Stimulated activated CD8-positive, alpha-beta memory T cell treated with anti-CD3 and anti-CD28 coated beads, Interleukin-15, amount 100 ng/mL, for 4 hours (primary cell): ENCODE measurements at regions not wholly inside any gene's neighbourhood (a gene's known extent, or its start where the extent isn't known, plus 50 kb on each side); places are given as distances from the start of the nearest gene placed in this dataset.

ENCODE experiments used
- DNase-seq, 2 donors: peaks; one replicate each; pipeline ENCODE4 v3.0.0-alpha.2; 2020; ENCODE audit warnings: low read depth in 2 of 2

GRCh38 chr18:38350141-38350540 is 784.5 kb upstream of the CELF4 start:
- DNase-seq = no peak

GRCh38 chr18:38330573-38330972 is 765.0 kb upstream of the CELF4 start:
- DNase-seq = no peak

GRCh38 chr18:38329145-38329544 is 763.5 kb upstream of the CELF4 start:
- no peak for DNase-seq

GRCh38 chr18:38322206-38322605 is 756.6 kb upstream of the CELF4 start:
- no peak for DNase-seq

- no peak for DNase-seq
These were observed 755.7 kb upstream of the CELF4 start for GRCh38 chr18:38321262-38321661.

- DNase-seq = no peak
These were observed 752.8 kb upstream of the CELF4 start for GRCh38 chr18:38318416-38318815.

DNA sequence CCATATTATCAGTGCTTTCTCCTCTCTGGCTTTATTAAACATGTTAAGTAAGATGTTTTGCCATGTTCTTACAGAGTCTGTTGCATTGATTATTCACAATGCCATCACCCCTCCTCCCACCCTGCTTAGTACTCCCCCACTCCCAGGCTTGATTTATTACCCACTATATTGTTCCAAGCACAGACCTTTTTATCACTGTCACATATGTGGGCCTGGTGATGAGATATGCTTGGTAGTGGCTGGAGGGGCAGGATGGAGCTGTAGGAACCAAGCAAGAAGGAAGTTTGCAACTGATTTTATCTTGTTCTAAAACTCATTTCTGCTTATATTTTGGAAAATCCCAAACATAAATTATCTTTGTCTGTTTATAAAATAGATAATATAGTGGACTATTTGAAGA is 748.2 kb upstream of the CELF4 start:
- DNase-seq = no peak

DNA sequence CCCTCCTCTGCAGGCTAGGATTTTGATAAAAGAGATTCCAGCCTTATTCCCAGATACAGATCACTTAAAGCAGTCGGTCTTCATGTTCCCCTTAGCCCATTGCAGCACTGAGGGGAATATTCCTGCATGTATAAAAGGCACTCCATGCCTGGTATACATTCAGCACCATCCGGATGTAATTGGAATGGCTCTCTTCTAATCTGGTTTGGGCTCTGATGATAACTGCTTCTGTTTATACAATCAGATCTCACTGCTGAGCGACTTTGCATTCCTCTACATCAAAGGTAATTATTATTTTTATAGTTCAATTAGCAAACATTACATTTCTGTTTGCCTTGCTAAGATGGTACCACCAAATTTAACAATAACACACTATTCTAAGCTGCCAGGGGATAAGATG is 746.9 kb upstream of the CELF4 start:
- DNase-seq = no peak

GRCh38 chr18:38310936-38311335 is 745.3 kb upstream of the CELF4 start:
- no peak for DNase-seq

DNA sequence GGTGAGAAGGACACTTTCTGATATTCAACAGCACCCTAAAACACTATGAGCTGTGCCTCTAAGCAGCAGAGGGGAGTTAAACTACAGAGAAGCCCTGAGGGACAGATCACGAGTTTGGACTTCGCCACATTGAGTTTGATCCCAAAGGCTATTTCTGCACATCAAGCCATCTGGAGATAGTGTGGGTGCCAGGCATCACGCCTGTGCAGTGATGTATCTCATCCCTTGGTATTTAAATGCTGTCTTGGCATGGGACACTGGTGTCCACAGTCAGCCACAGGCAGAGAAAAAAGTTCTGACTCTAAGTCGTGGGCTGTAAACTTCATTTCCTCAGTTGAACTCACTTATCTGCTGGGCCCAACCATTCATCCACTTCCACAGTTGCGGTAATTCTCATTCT is 742.3 kb upstream of the CELF4 start:
- no peak for DNase-seq

GRCh38 chr18:38305961-38306360 is 740.4 kb upstream of the CELF4 start:
- no peak for DNase-seq

DNA sequence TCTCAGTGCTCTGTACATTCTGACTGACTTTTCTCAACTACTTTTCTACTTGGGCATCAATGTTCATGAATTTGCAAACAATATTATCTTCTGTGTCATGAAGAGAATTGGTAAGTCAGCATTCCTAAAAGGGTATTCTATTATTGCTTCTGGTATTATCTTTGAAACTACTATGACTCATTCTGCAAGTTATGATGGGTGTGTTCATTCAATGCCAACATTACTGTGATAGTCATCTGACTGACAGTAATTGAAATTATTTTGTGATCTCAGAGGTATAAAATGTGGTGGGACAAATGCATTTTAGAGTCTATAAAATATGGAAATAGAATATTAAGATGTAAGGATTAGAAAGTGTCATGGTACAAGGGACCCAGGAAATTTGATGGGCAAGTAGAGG is 736.0 kb upstream of the CELF4 start:
- DNase-seq = no peak

- no peak for DNase-seq
These were observed 732.3 kb upstream of the CELF4 start for GRCh38 chr18:38297910-38298309.

DNA sequence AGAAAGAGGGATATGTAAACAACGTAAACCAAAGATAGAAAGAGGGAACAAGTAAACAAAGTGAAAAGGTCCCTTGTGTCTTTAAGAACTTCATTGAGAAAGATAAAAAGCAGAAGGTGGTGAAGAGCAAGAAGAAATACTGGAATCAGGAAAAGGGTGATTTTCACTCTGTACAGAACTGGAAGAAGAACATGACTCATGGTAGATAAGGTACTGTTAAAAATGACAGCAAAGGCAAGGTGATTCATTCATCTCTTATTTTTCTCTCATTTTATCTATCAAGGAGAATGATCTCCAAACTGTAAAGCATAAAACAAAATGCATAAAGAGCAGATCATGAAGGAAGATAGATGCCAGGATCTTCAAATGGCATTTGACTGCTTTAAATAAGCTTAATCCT is 724.6 kb upstream of the CELF4 start:
- no peak for DNase-seq

DNA sequence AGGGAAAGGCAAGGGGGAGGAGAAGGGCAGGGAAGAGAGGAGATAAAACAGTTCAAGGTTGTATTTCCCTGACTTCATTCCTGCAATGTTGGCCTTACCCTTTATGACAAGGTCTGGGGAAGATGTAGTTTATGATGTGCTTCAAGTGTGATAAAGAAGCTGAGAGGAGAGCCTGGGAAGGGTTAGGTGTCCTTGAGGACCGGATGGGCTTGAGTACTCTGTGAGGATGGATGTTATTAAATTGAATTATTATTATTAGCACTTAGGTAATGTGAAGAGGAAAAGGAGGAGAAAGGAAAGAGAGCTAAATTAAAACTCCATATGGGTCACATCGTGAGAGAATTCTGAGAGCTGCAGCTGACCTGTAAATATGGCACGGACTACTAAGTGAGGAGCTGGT is 719.4 kb upstream of the CELF4 start:
- no peak for DNase-seq

DNA sequence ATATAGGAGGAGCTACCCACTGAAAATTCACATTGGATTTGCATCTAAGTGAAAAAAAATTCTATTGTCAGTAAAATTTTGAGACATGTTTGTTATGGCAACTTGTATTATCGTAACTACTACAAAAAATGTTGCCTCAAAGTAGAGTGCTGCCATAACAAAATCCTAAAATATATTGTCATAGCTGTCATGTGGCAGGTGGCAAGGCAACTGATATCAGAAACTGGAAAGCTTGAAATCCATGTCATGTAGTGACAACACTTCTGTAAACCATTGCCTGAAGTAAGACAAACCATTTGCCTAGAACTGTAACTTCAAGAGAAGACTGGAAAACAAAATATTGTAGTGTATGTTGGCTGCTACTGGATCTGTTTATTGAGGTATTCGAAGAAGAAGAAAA is 697.5 kb upstream of the CELF4 start:
- DNase-seq = no peak

GRCh38 chr18:38262661-38263060 is 697.1 kb upstream of the CELF4 start:
- no peak for DNase-seq

DNA sequence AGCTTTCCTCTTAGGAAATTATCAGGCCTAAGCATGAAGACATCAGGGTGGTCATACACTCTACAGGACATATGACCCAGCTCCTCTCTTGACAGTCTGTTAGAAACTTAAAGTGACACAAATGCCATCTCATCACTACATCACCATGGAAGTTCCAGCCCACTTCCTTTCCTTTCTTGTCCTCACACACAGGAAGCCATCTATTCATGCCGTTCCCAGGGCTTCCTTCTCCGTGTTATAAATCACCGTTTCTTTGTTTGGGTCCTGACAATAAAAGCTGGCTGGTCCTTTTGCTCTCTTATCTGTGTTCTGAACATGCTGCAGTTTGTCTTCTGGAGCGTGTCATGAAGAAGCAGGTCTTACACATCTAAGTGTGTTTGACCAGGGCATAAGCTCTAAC is 692.1 kb upstream of the CELF4 start:
- DNase-seq = no peak

GRCh38 chr18:38256366-38256765 is 690.8 kb upstream of the CELF4 start:
- no peak for DNase-seq

- no peak for DNase-seq
These were observed 685.4 kb upstream of the CELF4 start for GRCh38 chr18:38250971-38251370.

DNA sequence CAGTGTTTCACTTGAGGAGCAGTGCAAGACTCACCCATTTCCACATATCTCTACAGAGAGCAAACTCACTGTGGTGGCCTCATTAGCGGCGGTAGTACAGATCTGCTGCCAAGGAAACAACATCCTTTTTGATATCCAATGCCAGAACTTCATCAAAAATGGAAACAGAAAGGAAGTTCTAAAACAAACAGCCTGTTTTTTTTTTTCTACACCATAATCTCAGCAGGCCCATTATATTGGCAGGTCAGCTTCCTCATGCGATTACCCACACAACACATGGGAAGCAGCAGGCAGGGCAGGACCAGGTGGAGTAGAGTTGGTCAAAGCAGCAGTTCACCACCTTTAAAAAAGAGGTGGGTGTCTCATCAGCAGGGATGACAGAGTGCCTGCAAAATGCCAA is 678.9 kb upstream of the CELF4 start:
- DNase-seq = no peak

DNA sequence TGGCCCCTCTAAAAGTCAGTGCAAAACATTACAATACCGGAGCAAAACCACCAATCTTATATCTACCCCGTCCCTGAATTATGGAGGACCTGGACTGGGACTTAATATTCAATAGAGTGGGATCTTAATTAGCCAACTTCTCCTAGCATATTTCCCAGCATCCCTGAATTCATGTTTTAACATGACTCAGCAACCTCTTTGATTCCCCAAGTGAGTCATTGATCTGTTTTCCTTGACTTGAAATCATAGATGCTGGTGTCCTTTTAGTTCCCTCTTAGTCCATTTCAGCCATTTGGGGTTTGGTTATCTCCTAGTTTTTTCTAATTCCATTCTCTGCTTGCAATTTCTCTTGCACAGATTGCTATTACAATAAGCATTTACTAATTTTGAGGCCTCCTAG is 677.7 kb upstream of the CELF4 start:
- no peak for DNase-seq

DNA sequence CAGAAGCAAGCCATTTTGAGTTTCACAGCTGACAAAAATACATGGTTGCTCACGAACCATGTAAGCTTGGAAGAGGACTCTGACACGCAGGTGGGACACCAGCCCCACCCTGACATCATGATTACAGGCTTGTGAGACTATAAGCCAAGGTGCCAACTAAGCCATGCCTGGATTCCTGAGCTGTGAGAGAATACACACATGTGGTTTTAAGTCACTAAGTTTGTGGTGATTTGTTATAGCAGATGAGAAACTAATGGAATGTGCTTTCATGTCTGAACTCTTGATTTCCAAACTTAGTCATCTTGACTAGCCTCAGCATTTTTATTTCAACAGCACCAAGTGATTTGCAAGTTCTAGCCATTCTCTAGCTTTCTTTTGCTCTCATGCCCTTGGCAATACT is 676.1 kb upstream of the CELF4 start:
- no peak for DNase-seq

DNA sequence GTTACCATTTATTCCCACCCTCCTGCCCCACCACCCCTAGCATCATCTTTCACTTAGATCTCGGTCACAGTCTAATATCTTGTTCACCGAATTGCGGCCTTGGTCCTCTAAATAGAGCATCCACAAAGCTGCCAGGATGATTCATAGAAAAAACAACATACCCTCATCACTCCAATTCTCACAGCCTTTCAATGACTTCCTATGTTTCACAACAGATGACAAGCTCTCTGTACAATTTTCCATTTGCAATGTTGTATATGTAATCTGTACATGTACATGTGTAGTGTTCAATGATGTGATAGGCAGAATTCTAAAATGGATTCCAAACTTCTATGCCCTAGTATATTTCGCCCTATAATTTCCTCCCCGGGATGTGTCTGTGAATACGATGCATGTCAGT is 675.6 kb upstream of the CELF4 start:
- no peak for DNase-seq

DNA sequence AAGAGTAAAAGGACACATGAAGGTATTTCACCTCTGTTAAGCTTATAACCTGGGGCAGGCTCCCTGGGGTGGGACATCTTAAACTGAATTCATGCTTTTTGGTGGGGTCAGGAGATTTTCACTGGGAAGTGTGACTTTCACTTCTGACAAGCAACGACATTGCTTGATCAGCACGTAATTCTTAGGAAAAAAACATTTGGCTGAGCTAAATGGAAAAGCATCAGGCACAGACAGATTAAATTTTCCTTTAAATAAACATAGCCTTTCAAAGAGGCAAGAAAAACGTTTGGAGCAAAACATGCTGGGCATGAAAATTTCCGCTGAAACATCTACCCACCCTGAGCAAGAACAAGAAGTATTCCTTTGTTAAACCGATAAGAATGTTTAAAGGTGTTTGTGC is 674.0 kb upstream of the CELF4 start:
- no peak for DNase-seq
